Heart right ventricle (tissue), 16 donors: ENCODE measurements at regions not wholly inside any gene's neighbourhood (a gene's known extent, or its start where the extent isn't known, plus 50 kb on each side); places are given as distances from the start of the nearest gene placed in this dataset.
A peak's percentile ranks its signal among the peaks of the same experiment; 100 is the strongest.
"Not testable (repeated sequence)": the region's sequence is repeated elsewhere in the genome, so short reads cannot be mapped to it uniquely, and the experiment has no call there.

Source experiments
- ATAC-seq, 8 donors: fragments of 200-7000 bp; cut with Tn5 transposase; one replicate each; pipeline ENCODE4 v1.9.1; 2020; ENCODE audit warnings: mild to moderate bottlenecking in 8 of 8, moderate library complexity in 8 of 8, moderate number of reproducible peaks in 1 of 8
- DNase-seq, 2 donors: peaks; one replicate each; pipeline ENCODE4 v3.0.0-alpha.2; 2020
- H3K27ac ChIP-seq, 10 donors: fragments of 200-600 bp; sonication (generic) in 2 of 10; one replicate each; pipeline versions ENCODE4 v1.5.0 to v1.8.0; 2020 to 2022; ENCODE audit warnings: mild to moderate bottlenecking in 3 of 10
- H3K27me3 ChIP-seq, 7 donors: fragments of 200-600 bp; one replicate each; pipeline ENCODE4 v1.8.0; 2021 to 2022; ENCODE audit warnings: mild to moderate bottlenecking in 2 of 7
- H3K36me3 ChIP-seq, 9 donors: fragments of 200-600 bp; sonication (generic) in 1 of 9; one replicate each; pipeline versions ENCODE4 v1.5.0 to v1.8.0; 2020 to 2022; ENCODE audit warnings: mild to moderate bottlenecking in 2 of 9
- H3K4me1 ChIP-seq, 9 donors: fragments of 200-600 bp; sonication (generic) in 1 of 9; one replicate each; pipeline versions ENCODE4 v1.5.0 to v1.8.0; 2020 to 2022; ENCODE audit warnings: mild to moderate bottlenecking in 4 of 9
- H3K4me3 ChIP-seq, 10 donors: fragments of 200-600 bp; sonication (generic) in 2 of 10; one replicate each; pipeline versions ENCODE4 v1.5.0 to v1.8.0; 2020 to 2022; ENCODE audit warnings: mild to moderate bottlenecking in 7 of 10, moderate library complexity in 2 of 10
- H3K9me3 ChIP-seq, 11 donors: fragments of 200-600 bp in 10 of 11; sonication (generic) in 2 of 11; one replicate each; pipeline versions ENCODE4 v1.5.0 to v1.8.0; 2013 to 2022; ENCODE audit warnings: mild to moderate bottlenecking in 2 of 11, control low read depth in 1 of 11, moderate library complexity in 1 of 11
- CTCF ChIP-seq, 9 donors: fragments of 200-600 bp; sonication (generic) in 2 of 9; IDR thresholded peaks; one replicate each; pipeline versions ENCODE4 v1.5.0 to v1.8.0; 2021 to 2022; ENCODE audit warnings: antibody characterized with exemption in 9 of 9, mild to moderate bottlenecking in 5 of 9, moderate library complexity in 1 of 9
- WGBS, 2 donors: extraction: QIAGEN DNeasy Blood & Tissue Kit; methylation state at CpG; one replicate each; pipeline ENCODE4 v1.1.7; 2013; ENCODE audit warnings: inconsistent platforms in 1 of 2; 5-methylcytosine and 5-hydroxymethylcytosine counted together
- intact Hi-C, 10 donors: fragments of 100-400 bp; cut with DNase I; formaldehyde crosslinking; loops; one replicate each; pipeline versions ENCODE4 v1.11.1 to v1.14.2; 2022
- donor health status: Arrhythmogenic right ventricular cardiomyopathy.
- donor health status: ischemic (EF 13 %, LVEDD 7.1; RV severe dilation, severe dysfunction).
- donor health status: healthy with polysubstance abuse.
- donor health status: DM: no; HTN: yes; CAD: no.
- donor health status: DM: no; HTN: no; CAD: no.
- donor health status: ischemic (EF 25% LVEDD 6.9; RV normal size, moderate dysfunction).
- donor health status: ischemic (EF 25% LVEDD 5.7; RV mildly dilated, moderate dysfunction).
- donor health status: healthy.
- donor health status: DM: yes; HTN: yes; CAD: no.
- donor health status: Ischemic cardiomyopathy.
- donor health status: ischemic (EF 35%, LVEDD 5.7; RV mildly dilated, moderate dysfunction).
- donor health status: nonischemic (EF 11% LVEDD 7.7; RV severe dilation, severe dysfunction).
- donor health status: DM: yes; HTN: yes; CAD: no.
- donor health status: PGD.
- donor health status: ischemic (EF 29% LVEDD 5.4; RV normal size, mild dysfunction).
- donor health status: nonischemic (EF 23%, LVEDD 6.1; RV moderate dilation, normal function).

DNA sequence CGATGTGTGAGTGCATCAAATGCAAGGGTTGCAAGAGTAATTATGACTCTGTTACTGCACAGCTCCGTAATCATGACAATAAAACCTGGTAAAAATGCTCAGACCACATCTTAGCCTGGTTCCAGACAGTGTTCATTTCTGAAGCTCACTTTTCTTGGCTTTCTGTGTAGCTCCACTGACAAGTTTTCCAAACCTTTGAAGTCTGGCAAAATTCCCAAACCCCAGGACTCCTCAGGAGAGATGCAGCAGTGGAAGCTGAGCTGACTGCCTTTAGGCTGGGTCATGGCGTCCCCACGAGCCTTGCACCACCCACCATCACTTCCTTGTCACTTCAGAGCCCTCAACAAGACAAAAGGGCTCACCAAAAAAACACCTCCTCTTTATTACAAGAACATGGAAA is 131.6 kb upstream of the TAS2R1 start:
- ATAC-seq (peak in 1 of 8 donors; percentile 49), DNase-seq (no peak)
- no peaks in the 10 kb centered on the region for H3K9me3 ChIP-seq
- no peak overlapping the region for H3K27ac ChIP-seq
- 53 to 72% methylated on average over 4 of the region's 4 CpGs for WGBS, 2 donors
- no peaks in the 10 kb centered on the region for H3K36me3 ChIP-seq
- H3K4me1 ChIP-seq, result peaks cover 0 to 3% (median 0%) of the 10 kb centered on the region in 9 donors
- intact Hi-C loops, result no loop called here
- no peaks in the 10 kb centered on the region for H3K27me3 ChIP-seq
- no peak for TF ChIP-seq CTCF (IDR thresholded peaks at IDR 0.05)
- no peak overlapping the region for H3K4me3 ChIP-seq

DNA sequence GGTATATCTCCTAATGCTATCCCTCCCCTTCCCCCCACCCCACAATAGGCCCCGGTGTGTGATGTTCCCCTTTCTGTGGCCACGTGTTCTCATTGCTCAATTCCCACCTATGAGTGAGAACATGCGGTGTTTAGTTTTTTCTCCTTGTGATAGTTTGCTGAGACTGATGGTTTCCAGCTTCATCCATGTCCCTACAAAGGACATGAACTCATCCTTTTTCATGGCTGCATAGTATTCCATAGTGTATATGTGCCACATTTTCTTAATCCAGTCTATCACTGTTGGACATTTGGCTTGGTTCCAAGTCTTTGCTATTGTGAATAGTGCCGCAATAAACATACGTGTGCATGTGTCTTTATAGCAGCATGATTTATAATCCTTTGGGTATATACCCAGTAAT is 122.5 kb upstream of the TAS2R1 start:
- ATAC-seq, DNase-seq, H3K9me3 ChIP-seq, H3K36me3 ChIP-seq, H3K27ac ChIP-seq, intact Hi-C loops, H3K27me3 ChIP-seq, H3K4me1 ChIP-seq, H3K4me3 ChIP-seq: not testable (repeated sequence)
- 82 to 97% methylated on average over 3 of the region's 5 CpGs for WGBS, 2 donors

DNA sequence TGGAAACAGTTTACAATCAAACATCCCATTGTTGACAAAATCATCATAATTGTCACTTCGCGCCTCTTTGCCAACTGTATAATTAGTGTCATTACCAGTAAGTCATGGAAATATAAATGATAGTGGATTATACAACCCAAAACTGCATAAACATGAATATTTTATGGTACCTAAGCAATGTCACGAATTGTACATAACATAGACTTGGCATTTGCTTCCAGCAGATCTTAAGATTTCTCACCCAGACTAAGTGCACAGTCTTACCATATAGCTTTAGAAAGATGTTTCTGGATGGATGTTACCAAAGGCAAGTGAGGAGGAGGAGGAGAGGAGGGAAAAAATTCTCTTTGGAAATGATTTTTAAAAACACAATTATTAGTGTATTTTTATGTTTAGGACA is 113.4 kb upstream of the TAS2R1 start:
- TF ChIP-seq CTCF (IDR thresholded peaks at IDR 0.05), result no peak
- H3K27me3 ChIP-seq, result peaks cover 0 to 3% (median 0%) of the 10 kb centered on the region in 7 donors
- no peak for ATAC-seq
- intact Hi-C loops, result no loop called here
- H3K4me3 ChIP-seq, result no peak overlapping the region
- H3K4me1 ChIP-seq, result no peaks in the 10 kb centered on the region
- WGBS, 2 donors, result 89 to 90% methylated on average over 3 of the region's 3 CpGs
- H3K9me3 ChIP-seq, result peaks cover 0 to 28% (median 0%) of the 10 kb centered on the region in 11 donors
- H3K27ac ChIP-seq, result no peak overlapping the region
- H3K36me3 ChIP-seq, result no peaks in the 10 kb centered on the region
- no peak for DNase-seq

GRCh38 chr5:9742848-9743247 is 112.7 kb upstream of the TAS2R1 start:
- intact Hi-C loops, result no loop called here
- ATAC-seq, result no peak
- H3K4me3 ChIP-seq, result no peak overlapping the region
- DNase-seq, result no peak
- H3K9me3 ChIP-seq, result peaks cover 0 to 21% (median 0%) of the 10 kb centered on the region in 11 donors
- H3K27ac ChIP-seq, result no peak overlapping the region
- 80 to 89% methylated on average over 1 of the region's 1 CpG for WGBS, 2 donors
- H3K36me3 ChIP-seq, result no peaks in the 10 kb centered on the region
- H3K27me3 ChIP-seq, result peaks cover 0 to 3% (median 0%) of the 10 kb centered on the region in 7 donors
- TF ChIP-seq CTCF (IDR thresholded peaks at IDR 0.05), result no peak
- H3K4me1 ChIP-seq, result no peaks in the 10 kb centered on the region

- H3K27me3 ChIP-seq, result peaks cover 0 to 3% (median 0%) of the 10 kb centered on the region in 7 donors
- H3K4me3 ChIP-seq, result no peak overlapping the region
- no peaks in the 10 kb centered on the region for H3K4me1 ChIP-seq
- no peak overlapping the region for H3K27ac ChIP-seq
- DNase-seq (no peak), ATAC-seq (no peak)
- no peak for TF ChIP-seq CTCF (IDR thresholded peaks at IDR 0.05)
- 76 to 79% methylated on average over 3 of the region's 3 CpGs for WGBS, 2 donors
- intact Hi-C loops, result no loop called here
- no peaks in the 10 kb centered on the region for H3K9me3 ChIP-seq
- H3K36me3 ChIP-seq, result no peaks in the 10 kb centered on the region
Measured at GRCh38 chr5:9739135-9739534, 109.0 kb upstream of the TAS2R1 start.
